Smooth muscle cell of the brain vasculature (primary cell): ENCODE measurements at regions not wholly inside any gene's neighbourhood (a gene's known extent, or its start where the extent isn't known, plus 50 kb on each side); places are given as distances from the start of the nearest gene placed in this dataset.
"Not testable (repeated sequence)": the region's sequence is repeated elsewhere in the genome, so short reads cannot be mapped to it uniquely, and the experiment has no call there.

ENCODE experiments used
- DNase-seq: peaks from one replicate; pipeline ENCODE4 v3.0.0-alpha.2; 2012; ENCODE audit warnings: low read depth, low spot score

- DNase-seq, result no peak
These were observed 584.3 kb upstream of the ADAMTS16 start for GRCh38 chr5:4555725-4556285.

DNA sequence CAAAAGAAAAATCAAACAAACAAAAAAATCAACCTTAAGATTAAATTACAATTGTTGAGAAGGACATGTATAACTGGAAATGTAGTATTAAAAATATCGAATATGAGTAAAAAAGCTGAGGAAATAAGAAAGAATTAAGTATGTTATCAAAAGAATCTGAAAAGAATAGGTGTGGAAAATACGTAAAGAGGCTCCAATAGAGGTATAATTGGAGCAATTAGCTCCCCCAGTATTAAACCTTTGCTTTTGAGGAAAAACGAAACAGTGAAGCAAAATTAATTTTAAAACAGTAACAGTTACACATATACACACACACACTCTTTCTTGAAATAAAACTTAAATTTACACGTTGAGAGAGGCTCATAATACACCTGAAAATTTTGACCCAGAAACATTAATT, 578.7 kb upstream of the ADAMTS16 start:
- no peak for DNase-seq

- no peak for DNase-seq
These were observed 576.7 kb upstream of the ADAMTS16 start for GRCh38 chr5:4563400-4563799.

DNA sequence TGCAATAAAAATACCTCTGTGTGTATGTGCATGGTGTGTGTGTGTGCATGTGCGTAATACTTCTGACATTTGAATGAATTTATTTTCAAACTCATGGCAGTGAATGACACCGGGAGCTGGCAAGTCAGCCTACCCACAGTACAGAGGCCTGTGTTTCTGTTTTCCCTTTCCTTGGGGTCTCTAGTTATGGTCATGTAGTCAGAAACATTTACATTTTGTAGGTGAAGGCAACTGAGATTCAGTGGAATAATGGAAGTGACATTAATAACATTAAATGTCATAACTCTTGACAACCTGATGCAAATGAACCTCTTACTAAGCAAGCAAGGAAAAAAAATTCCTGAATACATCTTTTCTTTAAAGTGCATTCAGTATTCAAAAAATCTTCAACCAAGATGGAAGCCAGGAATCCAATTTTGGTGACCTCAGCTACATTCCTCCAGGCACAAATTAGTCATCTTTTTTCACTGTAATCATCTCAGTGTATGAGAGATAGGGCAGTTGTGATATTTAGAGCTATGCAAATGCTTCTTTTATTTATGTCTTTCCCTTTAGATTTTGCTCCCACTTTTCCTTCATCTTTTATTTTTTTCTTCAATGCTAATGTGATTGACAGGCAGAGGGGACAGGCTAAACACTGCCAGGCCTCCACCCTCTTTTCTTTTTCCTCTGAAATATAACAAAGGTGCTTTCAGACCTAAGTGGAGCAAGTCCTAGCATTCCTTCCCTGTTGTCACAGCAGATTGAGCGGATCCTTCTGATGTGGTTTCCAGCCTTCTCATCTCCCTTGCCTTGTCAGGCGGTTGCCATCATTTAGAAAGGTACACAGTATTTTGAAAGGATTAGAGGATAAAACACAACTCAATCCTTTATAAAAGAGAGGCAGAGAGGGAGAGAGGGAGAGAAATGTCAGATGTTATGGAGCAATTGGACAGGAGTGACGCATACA, 569.8 kb upstream of the ADAMTS16 start:
- no peak for DNase-seq

DNA sequence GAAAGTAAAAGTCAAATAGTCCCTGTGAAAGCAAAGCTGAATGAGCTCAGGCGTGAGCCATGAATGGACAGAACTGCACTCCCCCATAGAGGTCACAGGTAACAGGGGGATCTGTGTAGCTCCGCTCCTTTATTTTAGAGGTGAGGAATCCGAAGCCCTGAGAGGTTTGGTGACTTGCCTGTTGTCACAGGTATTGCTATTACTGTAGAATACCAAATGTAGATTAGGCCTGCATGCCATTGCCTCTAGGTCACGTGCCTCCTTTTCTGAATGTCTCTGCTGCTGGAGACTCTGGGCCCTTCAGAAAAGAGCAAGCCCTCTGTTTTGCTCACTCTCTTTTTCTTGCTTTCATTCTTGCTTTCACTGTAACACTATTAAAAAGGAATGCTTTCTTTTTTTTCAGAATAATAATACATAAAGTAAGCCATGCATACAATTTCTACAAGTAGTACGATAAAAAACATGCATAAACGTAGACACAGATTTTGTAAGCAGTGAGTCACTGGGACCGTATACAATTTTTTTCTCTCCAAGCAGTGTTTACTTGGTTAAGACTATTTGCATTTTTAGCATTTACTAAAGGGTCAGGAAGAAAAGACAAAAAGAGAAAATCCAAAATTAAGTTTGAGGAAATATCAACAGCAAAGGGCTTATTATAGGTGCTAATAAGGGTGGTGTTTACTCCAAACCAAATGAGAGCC, 568.7 kb upstream of the ADAMTS16 start:
- no peak for DNase-seq

DNA sequence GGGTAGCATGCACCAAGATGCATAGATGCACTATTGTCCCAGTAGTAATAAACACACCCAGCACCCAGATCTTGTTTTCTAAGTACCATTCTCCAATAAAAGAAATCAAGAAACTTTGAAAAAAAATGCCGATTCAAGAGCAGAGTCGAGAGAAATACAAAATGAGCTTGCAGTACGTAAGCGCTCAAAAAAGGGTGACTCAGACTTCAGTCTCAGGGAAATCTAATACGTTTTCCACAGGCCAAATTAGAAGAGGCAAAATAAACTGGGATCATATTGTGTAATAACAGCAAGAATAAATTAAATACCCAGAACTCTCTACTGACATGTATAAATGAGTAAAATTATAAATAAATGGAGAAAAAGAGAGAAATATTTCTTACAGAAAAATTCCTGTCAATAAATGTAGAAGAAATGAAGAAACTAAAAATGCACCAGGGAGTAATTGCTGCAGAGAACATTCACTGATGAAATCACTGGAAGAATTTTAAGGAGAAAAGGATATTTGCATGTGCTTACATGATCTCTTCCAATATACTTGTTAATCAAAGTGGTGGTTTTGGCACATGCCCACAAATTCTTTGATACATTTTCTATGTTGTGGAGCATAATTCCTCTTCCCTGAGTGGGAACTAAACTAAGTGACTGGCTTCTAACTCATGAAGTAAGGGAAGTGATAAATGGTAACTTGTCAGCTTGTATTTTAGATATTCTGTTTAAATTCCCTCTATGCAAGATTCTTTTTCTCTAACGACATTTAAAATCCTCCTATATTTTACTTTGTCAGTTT, 567.6 kb upstream of the ADAMTS16 start:
- DNase-seq, result no peak

GRCh38 chr5:4575608-4576007, 564.5 kb upstream of the ADAMTS16 start:
- no peak for DNase-seq

- no peak for DNase-seq
These were observed 563.9 kb upstream of the ADAMTS16 start for GRCh38 chr5:4576161-4576748.

DNA sequence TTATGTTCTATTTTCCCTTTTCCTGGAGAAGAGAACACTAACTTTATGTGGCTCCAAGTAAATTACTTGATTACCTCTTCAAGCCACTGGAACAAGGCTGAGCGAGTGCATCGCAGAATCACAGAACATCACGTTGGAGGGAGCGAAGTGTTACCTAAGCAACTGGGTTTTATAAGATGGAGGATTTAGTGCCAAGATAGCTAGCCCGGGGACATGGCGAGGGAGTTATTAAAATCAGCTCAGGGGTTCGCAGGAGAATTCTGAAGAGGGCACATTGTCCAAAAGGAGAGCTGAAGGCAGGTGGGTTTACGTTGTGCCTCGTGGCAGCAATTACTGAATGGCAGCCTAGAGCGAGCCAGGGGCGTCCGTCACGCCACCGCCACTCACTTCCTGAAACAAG, 563.2 kb upstream of the ADAMTS16 start:
- no peak for DNase-seq

GRCh38 chr5:4579679-4580078, 560.5 kb upstream of the ADAMTS16 start:
- DNase-seq, result no peak

GRCh38 chr5:4580772-4581171, 559.4 kb upstream of the ADAMTS16 start:
- DNase-seq, result no peak

DNA sequence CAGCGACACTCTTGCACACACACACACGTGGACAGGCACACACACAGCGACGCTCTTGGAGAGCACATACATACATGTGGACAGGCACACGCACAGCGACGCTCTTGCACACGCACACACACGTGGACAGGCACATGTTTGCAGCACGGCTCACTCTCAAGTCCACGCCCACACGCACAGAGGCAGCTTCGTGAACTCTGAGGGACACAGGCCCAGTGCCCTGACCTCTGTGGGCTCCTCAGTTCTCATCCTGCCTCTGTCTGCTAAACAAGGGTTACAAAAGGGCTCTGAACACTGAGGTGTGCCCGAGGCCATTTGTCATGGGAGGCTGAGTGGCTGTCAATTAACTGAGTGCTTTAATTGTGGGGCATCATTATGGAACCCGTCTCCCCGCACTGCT, 558.8 kb upstream of the ADAMTS16 start:
- no peak for DNase-seq

DNA sequence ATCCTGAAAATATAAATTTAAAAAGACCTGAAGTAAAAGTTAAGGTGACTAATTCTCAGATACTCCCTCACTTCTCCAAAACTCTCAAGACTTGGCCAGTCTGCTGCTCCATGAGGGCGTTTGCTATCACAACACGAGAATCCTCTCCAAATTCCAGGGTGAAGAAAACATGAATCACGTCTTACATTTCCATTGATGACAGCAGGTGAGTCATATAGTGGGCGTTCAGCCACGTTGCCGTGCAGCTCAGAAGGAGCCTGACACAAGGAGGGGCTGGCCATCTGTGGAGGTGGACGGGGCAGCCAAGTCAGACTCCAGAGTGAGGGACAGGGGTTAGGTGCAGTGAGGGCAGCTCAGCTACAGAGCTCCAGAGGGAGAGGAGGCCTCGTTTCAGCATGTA, 555.1 kb upstream of the ADAMTS16 start:
- no peak for DNase-seq

DNA sequence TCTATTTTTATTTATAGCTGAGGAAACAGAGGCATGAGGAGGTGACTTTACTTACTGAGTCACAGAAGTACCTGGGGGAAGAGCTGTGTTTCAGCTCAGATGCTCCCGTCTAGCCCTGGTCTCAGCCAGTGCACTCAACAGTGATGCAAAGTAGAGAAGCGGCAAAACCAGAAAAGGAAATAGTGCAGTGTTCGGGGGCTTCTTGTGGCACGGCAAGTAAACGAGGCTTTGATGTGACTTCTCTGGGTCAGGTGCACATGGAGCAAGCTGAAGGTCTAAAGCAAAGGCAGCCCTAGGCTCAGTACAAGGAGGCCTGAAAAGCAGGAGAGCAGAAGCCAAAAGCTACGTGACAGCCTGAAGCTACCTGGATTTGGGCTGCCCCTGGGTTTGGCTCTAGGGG, 526.7 kb upstream of the ADAMTS16 start:
- no peak for DNase-seq

GRCh38 chr5:4614088-4614487, 526.0 kb upstream of the ADAMTS16 start:
- DNase-seq, result no peak

GRCh38 chr5:4615369-4615768, 524.8 kb upstream of the ADAMTS16 start:
- DNase-seq, result not testable (repeated sequence)

DNA sequence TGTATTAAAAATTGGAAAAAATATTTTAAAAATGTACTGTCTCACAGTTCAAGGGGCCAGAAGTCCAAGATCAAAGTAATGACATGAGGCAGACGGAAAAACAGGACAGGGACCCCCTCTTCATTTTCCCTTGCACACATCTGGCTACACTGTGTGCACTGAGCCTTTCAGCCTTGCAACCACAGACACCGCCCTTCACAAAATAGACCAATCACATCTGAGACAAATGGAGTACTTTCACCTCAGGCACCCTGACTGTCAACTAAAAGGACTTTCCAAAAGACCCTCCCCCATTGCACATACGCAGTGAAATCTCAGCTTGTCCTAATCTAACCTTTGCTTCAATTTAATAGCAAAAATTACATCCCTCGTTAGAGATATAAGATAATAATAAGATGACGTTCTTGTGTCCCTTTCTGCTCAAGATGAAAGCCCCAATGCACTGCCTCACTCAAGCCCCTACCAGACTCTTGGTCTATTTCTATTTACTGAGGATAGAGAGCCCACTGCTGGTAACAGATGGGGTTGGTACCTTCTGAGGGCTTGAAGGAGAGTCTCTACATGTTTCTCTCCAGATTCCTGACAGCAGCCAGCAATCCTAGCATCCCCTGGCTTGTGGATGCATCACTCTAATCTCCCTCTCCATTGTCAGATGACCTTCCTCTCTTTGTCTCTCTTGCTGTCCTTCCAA, 514.8 kb upstream of the ADAMTS16 start:
- no peak for DNase-seq

DNA sequence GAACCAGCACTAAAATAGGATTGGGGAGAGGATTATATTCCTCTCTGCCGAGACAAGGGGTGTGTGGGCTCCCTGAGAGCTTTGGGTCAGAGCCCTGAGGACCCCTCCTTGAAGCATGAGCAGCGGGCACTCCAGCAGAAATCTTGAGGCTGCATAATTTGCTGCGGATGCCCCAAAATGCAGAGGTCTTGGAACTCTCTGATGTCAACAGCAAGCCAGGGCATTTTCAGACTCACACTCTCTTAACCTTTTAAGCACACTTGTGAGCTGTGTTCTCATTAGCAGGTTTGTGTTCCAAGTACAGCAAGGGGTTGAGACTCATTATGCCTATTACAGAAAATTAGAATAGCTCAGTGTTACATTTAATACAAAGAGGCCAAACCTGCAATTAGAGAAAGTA, 513.0 kb upstream of the ADAMTS16 start:
- no peak for DNase-seq

- DNase-seq, result no peak
These were observed 512.2 kb upstream of the ADAMTS16 start for GRCh38 chr5:4627929-4628328.

DNA sequence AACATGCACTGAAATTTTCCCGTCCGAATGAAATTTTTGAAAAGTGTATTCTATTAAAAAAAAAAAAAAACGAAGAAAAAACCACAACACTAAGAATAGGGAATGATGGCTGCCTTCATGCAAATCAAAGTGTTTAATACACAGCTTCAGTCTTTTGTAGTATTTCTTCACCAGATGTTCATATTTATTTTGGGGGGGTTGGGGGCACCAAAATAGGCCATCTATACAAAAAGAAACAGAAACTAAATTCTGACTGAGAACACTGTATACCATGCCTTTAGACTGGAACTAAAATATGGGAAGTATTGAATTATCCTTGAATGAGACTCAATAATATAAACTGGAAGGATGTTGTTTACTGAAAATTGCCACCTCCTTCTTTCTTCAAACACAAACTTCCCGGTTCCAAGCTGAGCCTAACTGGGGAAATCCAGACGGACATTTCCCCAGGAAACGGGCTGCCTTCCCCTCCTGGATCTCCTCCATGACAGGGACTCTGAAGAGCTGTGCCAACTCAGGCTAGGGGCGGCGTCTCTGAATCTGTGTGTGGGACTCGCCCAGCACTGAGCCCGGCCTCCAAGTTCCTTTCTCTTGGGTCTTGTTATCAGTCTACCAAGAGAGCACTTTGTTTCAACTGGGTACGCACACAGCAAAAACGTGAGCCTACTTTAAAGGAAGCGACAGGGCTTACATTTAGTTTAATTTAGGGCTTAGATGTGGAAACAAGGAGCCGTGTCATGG, 511.3 kb upstream of the ADAMTS16 start:
- no peak for DNase-seq
